GM23248 (cell line): ENCODE measurements at regions not wholly inside any gene's neighbourhood (a gene's known extent, or its start where the extent isn't known, plus 50 kb on each side); places are given as distances from the start of the nearest gene placed in this dataset.

Source experiments
- EZH2 ChIP-seq: fragments of 200-600 bp; sonication (generic); IDR thresholded peaks from 2 replicates; pipeline ENCODE4 v1.6.1; 2018; ENCODE audit warnings: antibody characterized with exemption, mild to moderate bottlenecking; ENCODE audit not compliant: insufficient read depth, poor library complexity, severe bottlenecking
- EZH2phosphoT487 ChIP-seq: fragments of 200-600 bp; sonication (generic); IDR thresholded peaks from 2 replicates; pipeline ENCODE4 v1.6.1; 2018; ENCODE audit warnings: antibody characterized with exemption, moderate library complexity, mild to moderate bottlenecking, low read depth; ENCODE audit not compliant: insufficient read depth

- TF ChIP-seq EZH2, result no peak
- TF ChIP-seq EZH2phosphoT487, result no peak
Measured at GRCh38 chr5:74070766-74071165, 444.8 kb downstream of the ARHGEF28 start.
